Putamen (tissue), 1 donor: ENCODE measurements at regions not wholly inside any gene's neighbourhood (a gene's known extent, or its start where the extent isn't known, plus 50 kb on each side); places are given as distances from the start of the nearest gene placed in this dataset.
A peak's percentile ranks its signal among the peaks of the same experiment; 100 is the strongest.

ENCODE experiments used
- DNase-seq: peaks from one replicate; pipeline ENCODE4 v3.0.0-alpha.2; 2016; ENCODE audit warnings: low spot score

DNA sequence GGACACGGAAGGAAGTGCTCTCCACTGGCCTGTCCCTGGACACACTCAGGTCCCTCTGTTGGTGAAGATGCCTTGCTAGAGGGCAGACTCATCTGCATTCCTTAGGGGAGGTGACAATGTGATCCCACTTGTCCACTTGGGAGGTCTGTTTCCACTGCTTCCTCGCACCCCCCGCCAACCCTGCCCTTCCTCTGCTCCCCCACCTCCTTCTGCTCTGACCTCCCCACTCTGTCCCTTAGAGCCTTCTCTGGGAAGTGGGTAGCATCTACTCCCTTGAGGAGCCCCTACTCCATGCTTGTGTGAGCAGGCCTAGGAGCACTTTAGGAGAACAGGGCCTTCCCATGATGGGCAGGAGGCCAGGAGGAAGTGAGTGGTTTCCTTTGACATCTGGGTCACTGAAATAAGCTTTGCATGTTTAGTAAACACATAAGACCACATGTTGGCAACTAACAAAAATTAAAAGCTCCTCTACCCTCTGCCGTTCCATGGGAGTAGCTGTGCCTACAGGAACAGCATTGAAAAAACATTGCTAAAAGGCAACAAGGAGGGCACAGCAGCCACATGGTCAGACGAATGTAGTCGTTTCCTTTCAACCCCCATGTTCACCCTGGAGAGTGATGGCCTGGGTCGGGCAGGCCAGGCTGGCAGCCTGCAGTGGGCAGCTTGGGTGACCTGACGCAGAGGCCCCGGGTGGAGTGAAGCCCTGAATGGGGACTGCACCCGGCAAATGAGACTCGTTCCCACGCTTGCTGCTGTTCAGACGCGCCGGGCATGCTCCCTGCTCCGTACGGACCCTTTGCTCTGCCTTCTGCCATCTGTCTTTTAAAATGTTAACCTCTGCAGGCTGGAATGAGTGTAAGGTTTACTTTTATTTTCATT is 634.0 kb downstream of the IRX1 start:
- DNase-seq, result no peak

DNA sequence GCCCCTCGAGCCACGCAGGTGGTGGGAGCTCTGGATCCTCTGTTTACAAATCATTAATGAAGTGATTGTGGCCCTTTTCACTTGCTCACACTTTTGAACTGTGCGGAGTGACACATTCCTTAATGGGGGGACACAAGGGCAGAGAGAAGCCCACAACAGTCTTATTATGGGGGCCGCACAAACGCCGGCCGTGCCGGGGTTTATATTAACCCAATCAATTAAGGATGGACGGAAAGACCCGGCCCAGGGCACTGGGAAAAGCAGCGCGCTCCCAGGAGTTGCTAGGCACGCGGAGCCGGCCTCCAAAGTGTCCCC is 634.8 kb downstream of the IRX1 start:
- no peak for DNase-seq

DNA sequence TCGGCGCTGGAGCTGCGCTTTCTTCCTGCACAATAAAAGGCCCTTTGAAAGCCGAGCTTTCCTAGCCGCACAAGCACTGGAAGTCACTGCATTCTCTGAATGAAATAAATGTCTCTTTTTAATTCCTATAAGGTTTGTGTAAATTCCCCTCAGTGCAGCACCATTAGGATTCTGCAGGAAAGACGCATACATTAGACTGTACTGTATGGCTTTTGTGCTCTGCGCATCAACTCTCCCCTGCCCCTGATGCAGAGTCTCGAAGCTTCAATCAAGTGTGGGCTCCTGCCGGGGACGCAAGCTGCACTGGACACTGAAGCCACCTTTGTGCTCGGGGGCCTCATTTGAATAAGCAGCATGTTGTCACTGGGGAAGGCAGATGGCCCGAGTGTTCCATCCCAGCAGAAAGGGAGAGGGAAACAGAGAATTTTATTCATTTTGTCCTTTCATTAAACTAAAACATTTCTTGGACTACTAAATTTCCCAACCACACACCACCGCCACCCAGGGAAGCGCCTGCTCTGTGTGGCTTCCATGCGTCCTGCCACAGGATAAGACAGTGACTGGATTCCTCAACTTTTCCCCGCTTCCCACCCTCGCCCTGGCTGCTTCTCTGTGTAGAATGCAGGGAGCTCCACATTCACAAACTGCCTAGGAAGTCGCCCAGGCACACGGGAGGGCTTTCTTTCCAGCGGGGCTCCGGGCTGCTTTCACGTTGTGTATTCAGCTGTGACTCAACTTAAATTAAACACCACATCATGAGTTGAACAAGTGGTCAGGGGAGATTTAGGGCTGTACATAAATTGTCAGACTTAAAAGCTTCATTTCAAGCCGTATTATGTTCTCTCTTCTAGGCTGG is 635.4 kb downstream of the IRX1 start:
- DNase-seq, result peak; percentile 66

DNA sequence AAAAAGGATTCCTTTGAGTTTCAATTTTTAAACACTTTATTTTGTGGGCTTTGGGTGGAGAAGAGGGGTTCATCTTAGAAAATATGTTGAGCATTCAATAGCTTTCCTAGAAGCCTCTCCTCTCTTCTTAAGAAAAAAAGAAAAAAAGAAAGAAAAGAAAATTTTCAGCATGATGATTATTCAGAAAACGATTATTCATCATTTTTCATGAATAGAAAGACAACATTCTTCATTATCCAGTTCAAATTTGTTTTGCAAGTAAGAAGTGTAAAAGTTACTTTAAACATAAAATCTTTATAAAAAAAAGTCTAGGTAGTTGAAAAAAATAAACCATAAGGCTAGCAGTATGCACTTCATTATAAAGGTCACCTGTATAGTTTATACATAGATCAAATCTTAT is 636.5 kb downstream of the IRX1 start:
- no peak for DNase-seq

DNA sequence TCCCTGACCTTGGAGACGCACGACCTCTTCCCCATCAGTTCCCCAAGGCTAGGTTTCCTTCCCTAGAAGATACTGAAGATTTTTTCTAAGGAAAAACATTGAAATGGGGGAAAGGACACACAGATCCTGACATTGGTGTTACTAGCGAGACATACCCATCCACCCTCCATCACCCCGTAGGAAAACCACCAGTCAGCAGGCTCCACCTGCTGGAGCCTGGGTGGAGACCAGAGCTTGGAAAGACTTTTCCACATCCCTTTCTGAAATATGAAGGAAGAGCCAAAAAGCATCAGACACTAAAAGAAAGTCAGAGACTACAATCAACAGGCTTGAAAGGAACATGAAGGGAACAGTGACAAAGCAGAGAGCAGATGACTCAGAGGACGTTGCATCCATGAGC is 638.0 kb downstream of the IRX1 start:
- DNase-seq, result no peak

DNA sequence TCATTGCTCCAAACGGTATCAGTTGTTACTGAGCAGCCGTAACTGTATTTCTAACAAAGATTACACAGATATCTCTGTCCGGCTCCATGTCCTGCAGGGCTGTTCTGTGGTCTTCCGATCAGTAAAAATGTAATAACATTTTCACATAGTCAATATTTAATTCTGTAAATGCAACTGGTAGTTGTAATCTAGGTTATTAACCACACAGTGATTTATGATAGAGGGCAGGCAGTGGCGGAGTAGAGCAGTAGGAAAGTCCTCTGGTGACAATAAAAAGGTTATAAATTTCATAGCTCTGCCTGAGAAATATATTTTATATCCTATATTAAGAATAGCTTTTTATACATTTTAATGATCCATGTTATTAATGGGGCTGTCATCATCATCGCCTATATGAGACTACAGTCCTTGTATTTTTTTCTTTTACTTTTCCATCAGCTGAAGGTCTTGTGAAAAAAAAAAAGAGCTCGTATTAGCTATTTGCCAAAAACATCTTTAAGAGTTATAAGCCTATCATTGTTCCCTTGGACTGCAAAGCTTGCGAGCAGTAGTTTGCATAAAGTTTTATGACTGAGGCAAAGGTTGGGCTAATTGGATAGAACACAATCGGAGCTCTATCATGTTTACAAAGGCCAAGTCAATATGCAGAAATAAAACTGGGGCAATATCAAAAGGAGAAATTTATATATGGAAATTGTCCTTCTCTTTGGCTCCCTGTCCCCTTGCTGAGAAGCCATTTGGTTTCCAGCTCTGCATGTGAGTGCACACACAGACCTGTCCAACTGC is 648.0 kb downstream of the IRX1 start:
- no peak for DNase-seq

DNA sequence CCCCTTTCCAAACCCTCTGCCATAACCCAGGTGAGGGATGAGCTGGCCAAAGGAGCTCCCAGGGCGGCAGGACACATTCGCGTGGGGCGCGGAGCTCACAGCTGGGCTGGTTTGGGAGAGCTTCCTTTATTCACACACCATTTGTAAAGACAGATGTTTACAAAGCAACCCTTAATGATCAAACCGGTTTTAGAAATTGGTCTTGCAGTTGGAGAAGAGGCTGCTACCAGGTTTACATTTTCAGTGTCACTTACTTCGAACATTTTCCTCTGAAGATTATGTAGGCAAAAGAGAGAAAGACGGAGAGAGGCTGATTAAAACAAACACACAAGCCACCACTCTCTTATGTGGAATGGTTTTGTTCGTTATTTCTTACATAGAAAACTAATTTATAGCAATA is 648.7 kb downstream of the IRX1 start:
- no peak for DNase-seq

DNA sequence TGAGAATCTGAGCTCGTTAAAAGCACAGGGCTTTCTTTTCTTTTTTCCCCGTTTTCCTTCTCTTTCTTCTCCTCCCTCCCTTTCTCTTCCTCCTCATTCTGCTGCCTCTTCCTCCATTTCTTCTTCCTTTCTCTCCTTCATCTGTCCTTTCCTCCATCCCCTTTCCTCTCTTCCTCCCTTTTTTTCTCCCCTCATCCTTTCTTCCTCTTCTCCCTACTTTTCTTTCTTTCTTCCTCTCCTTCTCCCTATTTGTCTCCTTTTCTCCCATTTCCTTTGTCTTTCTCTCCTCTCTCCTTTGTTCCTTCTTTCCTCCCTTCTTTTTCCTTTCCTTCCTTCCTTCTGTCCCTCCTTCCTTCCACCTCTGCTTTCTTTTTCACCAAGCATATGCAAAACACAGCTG is 649.4 kb downstream of the IRX1 start:
- DNase-seq, result no peak

DNA sequence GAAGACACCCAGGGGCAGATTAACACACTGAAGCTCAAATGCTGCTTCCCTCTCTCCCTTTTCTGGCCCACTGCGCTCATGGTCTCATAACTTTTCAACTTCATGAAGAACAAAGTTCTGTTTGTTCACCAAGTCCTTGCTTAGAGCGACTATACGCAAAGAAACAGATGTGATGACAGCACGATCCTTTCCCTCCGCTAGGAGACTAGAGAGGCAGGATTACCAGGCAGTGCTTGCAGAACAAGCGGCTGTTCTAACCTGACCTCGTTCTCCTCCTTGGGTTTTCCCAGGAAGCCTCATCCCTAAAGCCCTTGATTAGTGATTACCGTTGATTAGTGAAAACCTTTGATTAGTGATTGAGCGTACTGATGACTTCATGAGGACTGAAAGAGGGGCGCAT is 649.9 kb downstream of the IRX1 start:
- no peak for DNase-seq

DNA sequence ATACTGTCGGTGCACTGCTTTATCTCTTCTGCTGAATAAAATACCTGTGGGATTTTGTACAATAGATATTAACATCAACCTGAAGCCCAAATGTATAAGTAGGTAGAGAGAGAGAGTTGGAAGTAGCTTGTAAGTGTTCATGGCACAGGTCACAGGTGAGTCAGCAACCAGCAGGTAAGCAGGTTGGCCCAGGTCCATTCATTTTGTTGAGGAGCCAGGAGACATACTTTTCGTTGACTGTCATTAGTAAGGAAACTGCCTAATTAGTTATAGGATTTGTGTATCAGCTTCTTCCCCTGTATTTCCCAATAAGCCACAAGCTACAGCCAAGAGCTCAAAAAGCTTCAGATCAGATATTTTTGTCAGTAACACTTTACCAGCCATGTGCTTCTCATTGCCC is 650.8 kb downstream of the IRX1 start:
- no peak for DNase-seq

DNA sequence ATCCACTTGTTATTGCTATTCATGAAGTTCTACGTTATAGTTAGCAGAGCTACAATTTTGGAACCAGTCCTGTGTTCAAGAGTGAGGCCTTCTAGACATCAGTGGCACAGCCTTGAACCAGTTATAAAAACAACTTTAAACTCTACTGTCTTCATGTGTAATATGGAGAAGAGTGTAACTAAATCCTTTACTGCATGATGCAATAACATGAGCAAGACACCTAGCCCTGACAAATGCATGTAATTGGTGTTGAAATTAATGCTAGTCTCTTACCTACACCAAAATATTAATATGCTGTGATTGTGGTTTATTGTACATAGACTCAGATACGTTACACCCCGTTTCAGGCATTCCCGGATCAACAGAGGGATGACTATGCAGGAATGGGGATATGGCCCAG is 654.6 kb downstream of the IRX1 start:
- DNase-seq, result no peak

DNA sequence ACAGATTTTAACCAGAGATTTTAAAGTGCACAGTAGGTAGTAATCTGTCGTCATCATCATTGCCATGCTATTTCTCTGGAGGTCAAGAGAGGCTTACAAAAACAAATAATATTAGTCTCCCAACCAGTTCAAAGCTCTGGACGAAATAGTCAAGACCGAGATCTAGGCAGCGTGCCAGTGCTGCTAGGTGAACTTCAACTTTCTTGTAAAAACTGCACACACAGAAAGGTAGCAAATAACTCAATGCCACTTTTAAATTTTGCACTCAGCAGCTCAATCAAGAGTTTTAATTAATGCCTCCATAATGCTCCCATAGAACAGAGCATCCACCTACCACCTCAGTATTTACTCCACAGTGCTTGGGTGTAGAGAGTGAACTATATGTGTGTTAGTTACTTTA is 656.8 kb downstream of the IRX1 start:
- DNase-seq, result no peak

DNA sequence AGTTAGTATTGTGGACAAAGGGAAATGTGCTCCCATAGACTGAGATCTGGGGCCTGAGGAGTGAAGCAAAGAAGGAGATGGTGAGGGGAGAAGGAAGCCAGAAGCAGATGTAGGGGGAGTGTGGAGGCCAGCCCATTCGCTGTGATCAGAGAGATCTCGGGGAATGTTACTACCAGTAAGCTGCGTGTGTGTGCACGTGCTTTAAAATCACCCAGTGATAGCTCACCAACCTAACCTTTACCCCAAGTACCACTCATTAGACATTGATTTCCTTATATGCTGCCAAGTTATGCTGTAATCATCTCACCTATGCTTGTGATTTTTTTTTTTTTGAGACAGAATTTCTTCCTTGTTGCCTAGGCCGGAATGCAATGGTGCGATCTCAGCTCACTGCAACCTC is 659.1 kb downstream of the IRX1 start:
- DNase-seq, result no peak

DNA sequence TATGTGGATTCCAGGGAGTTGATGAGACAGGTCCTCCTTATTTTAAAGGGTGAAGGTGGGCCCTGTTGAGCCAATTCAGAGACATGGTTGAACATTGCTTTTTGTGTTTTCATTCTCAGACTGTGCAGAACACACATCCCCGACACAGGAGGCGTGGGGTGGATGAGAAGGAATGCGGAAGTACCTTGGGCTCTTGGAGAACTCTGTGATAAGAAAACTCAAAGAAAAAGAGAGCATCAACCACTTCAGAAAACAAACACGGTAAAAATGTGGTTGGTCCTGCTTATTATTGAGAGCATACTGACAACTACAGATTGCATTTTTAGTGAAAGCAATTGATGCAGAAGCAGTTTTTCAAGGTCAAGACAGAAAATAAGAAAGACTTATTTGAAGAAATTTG is 659.8 kb downstream of the IRX1 start:
- no peak for DNase-seq

DNA sequence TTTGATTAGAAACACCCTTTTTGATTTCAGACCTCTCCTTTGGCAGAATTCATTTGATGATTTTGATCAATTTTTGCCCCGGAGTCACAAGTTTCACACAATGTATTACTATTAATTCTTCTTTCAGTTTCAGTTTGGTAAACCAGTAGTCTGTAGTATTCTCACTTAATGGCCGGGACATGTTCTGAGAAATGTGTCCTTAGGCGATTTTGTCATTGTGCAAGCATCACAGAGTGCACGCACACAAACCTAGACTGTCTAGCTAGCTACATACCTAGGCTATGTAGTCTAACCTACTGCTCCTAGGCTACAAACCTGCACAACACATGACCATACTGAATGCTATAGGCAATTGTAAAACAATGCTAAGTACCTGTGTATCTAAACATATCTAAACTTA is 662.5 kb downstream of the IRX1 start:
- DNase-seq, result no peak

DNA sequence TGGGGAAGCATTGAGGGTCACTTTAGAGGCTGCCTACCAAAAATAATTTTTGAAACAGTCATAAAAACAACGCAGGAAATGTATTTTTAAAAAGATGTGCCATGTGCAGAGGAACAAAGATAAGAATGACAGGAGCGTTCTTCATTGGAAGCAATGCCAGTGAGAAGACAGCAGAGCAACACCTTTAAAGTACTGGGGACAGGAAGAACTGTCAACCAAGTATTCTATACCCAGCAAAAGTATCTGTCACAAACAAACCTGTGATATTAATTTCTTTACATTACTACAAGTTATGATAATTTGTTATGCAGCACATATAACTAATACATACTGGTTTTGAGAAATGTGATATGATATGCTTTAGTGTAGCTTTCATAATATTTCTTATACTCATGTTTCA is 675.6 kb downstream of the IRX1 start:
- no peak for DNase-seq

DNA sequence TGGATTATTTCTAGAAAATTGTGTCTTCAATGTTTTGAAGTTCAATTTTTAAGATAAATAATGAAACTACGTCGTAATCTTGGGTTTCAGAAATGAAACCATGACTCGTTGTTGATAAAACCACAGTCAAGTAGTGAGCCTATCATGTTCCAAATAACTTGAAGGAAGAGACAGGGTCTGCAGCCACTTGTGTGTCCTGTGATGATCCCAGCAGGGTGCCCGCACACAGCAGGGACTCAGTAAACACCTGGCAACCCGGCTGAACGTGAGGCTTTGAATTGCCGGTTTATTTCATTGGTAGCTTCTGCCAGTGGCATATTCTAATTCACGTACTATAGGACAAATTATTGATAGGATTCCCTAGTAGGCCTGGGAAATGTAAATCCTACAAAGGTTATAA is 679.6 kb downstream of the IRX1 start:
- DNase-seq, result no peak

DNA sequence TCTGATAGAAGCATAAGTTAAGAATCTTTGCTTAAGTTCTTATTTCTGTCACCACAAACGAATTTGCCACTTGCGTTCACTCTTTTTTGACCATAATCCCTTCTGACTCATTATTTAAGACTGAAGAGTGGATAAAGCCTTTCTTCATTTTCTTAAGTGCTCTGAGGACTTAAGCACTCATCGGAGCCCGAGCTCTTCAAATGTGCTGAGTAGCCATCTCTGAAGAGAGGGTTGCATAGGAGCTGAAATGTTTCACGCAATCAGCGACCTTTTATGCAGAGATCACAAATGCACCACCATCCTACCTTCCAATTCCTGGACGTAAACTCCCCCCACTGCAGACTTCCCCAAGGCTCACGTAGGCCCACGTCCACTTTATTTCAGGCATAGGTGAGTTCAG is 699.2 kb downstream of the IRX1 start:
- no peak for DNase-seq

DNA sequence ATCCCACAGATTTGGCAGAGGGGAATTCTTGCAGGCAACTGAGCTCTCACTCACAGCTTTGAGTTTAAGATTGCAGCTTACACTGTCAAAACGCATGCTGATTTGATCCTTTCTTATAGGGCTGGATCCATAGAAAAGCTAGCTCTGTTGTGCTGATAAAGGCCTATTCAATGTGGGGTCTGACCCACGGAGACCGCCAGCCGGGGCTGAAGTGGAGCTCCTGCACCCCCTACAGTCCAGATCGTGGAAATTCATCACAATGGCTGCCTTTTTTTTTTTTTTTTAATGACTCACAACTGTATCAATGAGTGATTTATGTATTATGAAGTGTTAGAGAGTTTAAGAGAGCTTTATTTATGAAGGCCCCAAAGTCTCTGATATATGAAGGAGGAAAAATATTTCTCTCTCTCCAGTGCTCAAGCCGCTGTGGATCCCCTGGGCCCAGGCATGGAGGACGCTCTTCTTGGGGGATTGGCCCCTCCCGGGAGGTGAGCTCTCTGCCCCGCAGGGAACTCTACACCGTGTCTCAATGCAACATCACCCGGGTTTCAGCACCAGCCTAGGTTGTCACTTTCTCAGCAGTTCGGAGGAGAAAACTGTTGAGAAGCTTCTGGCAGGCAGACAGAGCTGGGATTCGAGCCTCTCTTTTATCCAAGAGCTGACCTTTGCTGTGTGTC is 700.2 kb downstream of the IRX1 start:
- DNase-seq, result peak; percentile 25

DNA sequence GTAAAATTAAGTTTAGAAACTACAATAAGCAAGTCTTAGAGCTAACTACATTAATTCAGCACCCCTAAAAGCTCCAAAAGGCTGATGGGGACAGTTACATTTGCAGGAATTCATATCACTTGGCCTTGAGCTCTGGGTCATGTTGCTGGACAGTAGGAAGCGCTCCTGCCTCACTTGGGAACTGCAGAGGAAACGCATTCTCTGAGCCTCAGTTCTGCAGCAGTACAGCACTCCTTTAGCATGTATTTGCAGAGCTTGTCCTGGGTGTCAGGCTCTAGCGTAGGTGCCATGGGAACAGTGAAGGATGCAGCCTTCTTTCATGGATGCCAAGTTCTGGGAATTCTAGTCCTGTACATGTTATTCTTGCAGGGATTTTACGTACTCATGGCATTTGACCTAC is 710.4 kb downstream of the IRX1 start:
- DNase-seq, result no peak

DNA sequence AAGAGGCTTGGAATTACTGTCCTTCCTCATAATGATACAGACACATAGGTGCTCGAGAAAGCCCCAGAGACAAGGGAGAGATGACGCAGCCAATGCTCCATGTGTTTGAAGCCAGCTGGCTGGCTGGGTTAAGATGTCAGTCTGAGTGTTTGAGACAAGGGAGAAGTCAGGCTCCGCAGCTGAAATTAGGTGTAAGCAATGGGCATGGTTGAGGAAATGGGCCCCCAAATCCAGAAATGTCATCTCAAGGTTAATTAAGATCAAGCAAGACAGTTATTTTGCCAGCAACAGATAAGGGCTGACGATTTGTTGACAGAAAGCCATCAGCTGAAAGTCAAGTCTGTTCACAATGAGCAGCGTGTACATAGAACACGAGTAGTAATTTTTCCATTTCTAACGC is 713.4 kb downstream of the IRX1 start:
- no peak for DNase-seq

DNA sequence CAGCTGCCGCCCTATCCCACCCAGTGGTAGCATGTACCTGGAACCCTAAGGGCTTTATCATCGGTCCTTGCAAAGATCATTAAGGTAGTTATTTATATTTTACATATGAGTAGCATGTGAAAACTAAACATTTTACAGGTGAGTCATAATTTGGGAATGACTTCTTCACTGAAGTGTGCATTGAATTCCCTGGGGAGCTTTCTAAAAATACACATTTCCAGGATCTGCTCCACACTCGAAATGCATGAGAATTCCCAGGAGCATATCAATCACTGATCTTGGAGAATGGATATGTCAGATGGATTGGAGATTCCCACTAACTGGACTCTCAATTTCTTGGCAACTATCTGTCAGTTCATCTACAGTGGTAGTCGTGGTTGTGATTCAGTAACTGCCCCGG is 717.5 kb downstream of the IRX1 start:
- no peak for DNase-seq
